Breast epithelium (tissue), 3 donors: ENCODE measurements at regions not wholly inside any gene's neighbourhood (a gene's known extent, or its start where the extent isn't known, plus 50 kb on each side); places are given as distances from the start of the nearest gene placed in this dataset.

Source experiments
- CTCF ChIP-seq, 3 donors: fragments of 450-650 bp; IDR thresholded peaks; one replicate each; pipeline ENCODE4 v1.5.1; 2016 to 2017; ENCODE audit warnings: antibody characterized with exemption in 3 of 3, mild to moderate bottlenecking in 3 of 3, moderate library complexity in 3 of 3
- POLR2A ChIP-seq: fragments of 450-650 bp; IDR thresholded peaks from one replicate; pipeline ENCODE4 v1.6.1; 2016; ENCODE audit warnings: antibody characterized with exemption, mild to moderate bottlenecking, moderate library complexity
- POLR2AphosphoS5 ChIP-seq, 3 donors: sonication (generic); formaldehyde crosslinking; IDR thresholded peaks; one replicate each; pipeline ENCODE4 v1.6.1; 2017; ENCODE audit warnings: antibody characterized with exemption in 3 of 3

- TF ChIP-seq CTCF (IDR thresholded peaks at IDR 0.05) (no peak), POLR2AphosphoS5 (IDR thresholded peaks at IDR 0.05) (no peak), POLR2A (no peak)
These were observed 99.5 kb downstream of the TTC32 start for GRCh38 chr2:19802086-19802841.
